Parathyroid adenoma (tissue), 2 donors: ENCODE measurements at regions not wholly inside any gene's neighbourhood (a gene's known extent, or its start where the extent isn't known, plus 50 kb on each side); places are given as distances from the start of the nearest gene placed in this dataset.

ENCODE experiments used
- H2AFZ ChIP-seq: fragments of 300-600 bp; sonication (generic); one replicate; pipeline ENCODE4 v1.7.0; 2017; ENCODE audit warnings: antibody characterized with exemption, mild to moderate bottlenecking
- H3K27ac ChIP-seq: fragments of 300-600 bp; sonication (generic); one replicate; pipeline ENCODE4 v1.7.0; 2017
- H3K27me3 ChIP-seq: fragments of 300-600 bp; sonication (generic); one replicate; pipeline ENCODE4 v1.7.0; 2017; ENCODE audit warnings: low read length; ENCODE audit not compliant: control insufficient read depth, insufficient read depth
- H3K36me3 ChIP-seq: fragments of 300-600 bp; sonication (generic); one replicate; pipeline ENCODE4 v1.7.0; 2017; ENCODE audit warnings: low read length; ENCODE audit not compliant: control insufficient read depth, insufficient read depth
- H3K4me1 ChIP-seq: fragments of 300-600 bp; sonication (generic); one replicate; pipeline ENCODE4 v1.7.0; 2017; ENCODE audit warnings: control low read depth
- H3K4me2 ChIP-seq: fragments of 300-600 bp; sonication (generic); one replicate; pipeline ENCODE4 v1.7.0; 2017; ENCODE audit warnings: low read length
- H3K4me3 ChIP-seq: fragments of 300-600 bp; sonication (generic); one replicate; pipeline ENCODE4 v1.7.0; 2017; ENCODE audit warnings: low read depth, low read length
- H3K79me2 ChIP-seq: fragments of 300-600 bp; sonication (generic); one replicate; pipeline ENCODE4 v1.7.0; 2017; ENCODE audit warnings: control low read depth
- H3K9ac ChIP-seq: fragments of 300-600 bp; sonication (generic); one replicate; pipeline ENCODE4 v1.7.0; 2017; ENCODE audit warnings: mild to moderate bottlenecking
- H3K9me3 ChIP-seq: fragments of 300-600 bp; sonication (generic); one replicate; pipeline ENCODE4 v1.7.0; 2017; ENCODE audit warnings: low read length; ENCODE audit not compliant: control insufficient read depth
- CTCF ChIP-seq: fragments of 300-600 bp; sonication (generic); IDR thresholded peaks from one replicate; pipeline ENCODE4 v1.7.0; 2017; ENCODE audit warnings: antibody characterized with exemption, mild to moderate bottlenecking
- donor health status: primary hyperparathyroidism.

GRCh38 chr5:155366096-155366495, 352.5 kb downstream of the KIF4B start:
- no peak overlapping the region for H3K27ac ChIP-seq
- no peaks in the 10 kb centered on the region for H3K9me3 ChIP-seq
- no peaks in the 10 kb centered on the region for H3K36me3 ChIP-seq
- no peak overlapping the region for H3K4me2 ChIP-seq
- H3K4me3 ChIP-seq: no peak overlapping the region
- H3K79me2 ChIP-seq: no peaks in the 10 kb centered on the region
- H3K27me3 ChIP-seq: no peaks in the 10 kb centered on the region
- no peak for TF ChIP-seq CTCF
- H3K4me1 ChIP-seq: no peaks in the 10 kb centered on the region
- H2AFZ ChIP-seq: no peak overlapping the region
- no peak overlapping the region for H3K9ac ChIP-seq

DNA sequence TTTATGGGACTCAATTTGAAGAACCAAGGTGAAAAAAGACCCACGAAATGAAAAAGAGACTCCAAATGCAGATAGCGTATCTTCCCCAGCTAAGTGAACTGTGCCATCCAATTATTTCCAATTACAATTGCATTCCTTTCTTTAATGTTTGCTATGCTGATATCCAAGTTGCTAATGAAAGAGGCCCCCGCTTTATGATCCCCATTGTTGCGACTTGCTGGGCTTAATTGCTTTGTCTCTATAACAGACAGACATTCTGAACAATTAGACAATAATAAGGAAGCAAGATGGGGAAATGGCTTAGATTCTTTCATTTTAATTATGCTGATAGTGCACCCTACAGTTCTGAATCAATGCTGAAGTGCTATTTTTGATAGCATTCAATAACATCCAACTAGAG, 354.3 kb downstream of the KIF4B start:
- Histone ChIP-seq H2AFZ (no peak overlapping the region), H3K4me3 (no peak overlapping the region), H3K9me3 (no peaks in the 10 kb centered on the region), H3K79me2 (no peaks in the 10 kb centered on the region), H3K36me3 (no peaks in the 10 kb centered on the region), H3K9ac (no peak overlapping the region), H3K27ac (no peak overlapping the region), H3K4me2 (no peak overlapping the region), H3K27me3 (no peaks in the 10 kb centered on the region), H3K4me1 (no peaks in the 10 kb centered on the region)
- TF ChIP-seq CTCF: no peak

- Histone ChIP-seq H3K79me2 (no peaks in the 10 kb centered on the region), H3K4me1 (no peaks in the 10 kb centered on the region), H3K9ac (no peak overlapping the region), H3K36me3 (no peaks in the 10 kb centered on the region), H3K27ac (no peak overlapping the region), H3K4me2 (no peak overlapping the region), H3K4me3 (no peak overlapping the region), H2AFZ (no peak overlapping the region), H3K27me3 (no peaks in the 10 kb centered on the region), H3K9me3 (no peaks in the 10 kb centered on the region)
- TF ChIP-seq CTCF: no peak
These were observed 354.9 kb downstream of the KIF4B start for GRCh38 chr5:155368490-155368889.

DNA sequence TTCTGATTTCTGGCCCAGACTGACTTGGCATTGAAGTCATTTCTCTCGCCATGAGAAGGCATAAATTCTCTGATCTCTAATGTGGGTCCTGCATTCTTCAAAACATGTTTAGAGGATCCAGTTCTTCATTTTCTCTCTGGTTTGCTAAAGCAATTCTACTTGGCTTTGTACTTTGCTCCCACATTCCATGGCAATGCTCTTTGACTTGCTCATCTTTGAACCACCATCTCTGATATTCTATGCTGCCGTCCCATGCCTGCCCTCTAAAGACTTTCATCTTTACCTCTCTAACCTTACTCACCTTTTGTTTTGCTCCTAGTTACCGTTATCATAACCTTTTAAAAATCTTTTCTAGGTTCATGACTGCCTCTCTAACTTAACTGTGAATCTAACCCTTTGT, 366.9 kb downstream of the KIF4B start:
- Histone ChIP-seq H3K9me3 (no peaks in the 10 kb centered on the region), H3K4me3 (no peak overlapping the region), H3K36me3 (no peaks in the 10 kb centered on the region), H3K4me1 (no peaks in the 10 kb centered on the region), H3K4me2 (no peak overlapping the region), H3K27me3 (no peaks in the 10 kb centered on the region), H3K79me2 (no peaks in the 10 kb centered on the region), H3K27ac (no peak overlapping the region), H2AFZ (no peak overlapping the region), H3K9ac (no peak overlapping the region)
- no peak for TF ChIP-seq CTCF

DNA sequence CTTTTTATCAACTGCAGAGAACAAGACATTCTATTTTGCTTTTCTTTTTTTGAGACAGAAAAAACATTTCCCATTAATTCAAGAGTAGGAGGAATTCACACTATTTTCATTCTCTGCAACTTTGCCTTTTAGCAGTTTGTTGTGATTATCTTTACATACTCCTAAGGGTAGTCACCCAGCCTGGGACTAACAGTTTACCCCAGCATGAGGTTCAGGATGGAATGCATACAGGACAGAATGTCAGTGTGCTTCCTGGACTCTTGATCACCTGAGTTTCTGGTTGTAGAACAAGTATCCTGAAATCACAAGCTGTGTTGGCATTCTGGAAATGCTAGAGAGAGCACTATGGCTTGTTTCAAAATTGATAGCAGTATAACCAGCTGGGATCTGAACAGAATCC, 368.1 kb downstream of the KIF4B start:
- no peaks in the 10 kb centered on the region for H3K79me2 ChIP-seq
- no peak overlapping the region for H3K4me3 ChIP-seq
- no peak overlapping the region for H3K27ac ChIP-seq
- H3K9ac ChIP-seq: no peak overlapping the region
- H3K27me3 ChIP-seq: no peaks in the 10 kb centered on the region
- no peak overlapping the region for H2AFZ ChIP-seq
- TF ChIP-seq CTCF: no peak
- H3K4me1 ChIP-seq: no peaks in the 10 kb centered on the region
- no peaks in the 10 kb centered on the region for H3K9me3 ChIP-seq
- no peak overlapping the region for H3K4me2 ChIP-seq
- no peaks in the 10 kb centered on the region for H3K36me3 ChIP-seq
